Endothelial cell of umbilical vein (primary cell): ENCODE measurements at regions not wholly inside any gene's neighbourhood (a gene's known extent, or its start where the extent isn't known, plus 50 kb on each side); places are given as distances from the start of the nearest gene placed in this dataset.

Source experiments
- BruUV-seq: library from RNA; stranded (reverse); fragments of 400-500 nt; replicated peaks from 2 replicates; lab custom pipeline; 2021; lab: Mats Ljungman, UMichigan
- CTCF ChIA-PET: fragments of 300-600, 350-600 bp; sonication (Branson Sonifier 250); formaldehyde crosslinking; loops from one replicate; lab custom pipeline; 2021; ENCODE audit warnings: antibody characterized with exemption, inconsistent platforms; lab: Charles Lee
- POLR2A ChIA-PET: fragments of 300-600, 350-600 bp; sonication (Branson Sonifier 250); formaldehyde crosslinking; loops from one replicate; lab custom pipeline; 2021; ENCODE audit warnings: antibody characterized with exemption, inconsistent platforms; lab: Charles Lee
- DNase-seq: peaks from one replicate; pipeline ENCODE4 v3.0.0-alpha.2; 2011; ENCODE audit warnings: low read depth, low spot score
- FAIRE-seq: peaks from 2 replicates; lab custom pipeline; 2011; peaks lifted over from hg19 to GRCh38; lab: Jason Lieb, UNC
- H2AFZ ChIP-seq: 2 replicates; pipeline ENCODE4 v1.6.0; 2012; ENCODE audit warnings: low read depth, low read length, control low read depth, inconsistent platforms
- H3K27ac ChIP-seq: 2 replicates; pipeline ENCODE4 v1.5.1; 2011; ENCODE audit warnings: low read depth, mild to moderate bottlenecking, control low read depth, low read length, moderate library complexity; ENCODE audit not compliant: insufficient read depth
- H3K27me3 ChIP-seq, 2 experiments: 2 replicates each; pipeline versions ENCODE4 v1.6.0 to v1.6.1; 2011; ENCODE audit warnings: low read length in 2 of 2, mixed read lengths in 1 of 2; ENCODE audit not compliant: control insufficient read depth in 2 of 2, insufficient read depth in 2 of 2
- H3K36me3 ChIP-seq, 2 experiments: 2 replicates in 1 of 2; 3 replicates in 1 of 2; pipeline ENCODE4 v1.5.1; 2011; ENCODE audit warnings: low read length in 2 of 2, mild to moderate bottlenecking in 1 of 2, moderate library complexity in 1 of 2; ENCODE audit not compliant: control insufficient read depth in 2 of 2, insufficient read depth in 2 of 2; ENCODE audit errors: extremely low read depth in 1 of 2
- H3K4me1 ChIP-seq: 3 replicates; pipeline ENCODE4 v1.5.1; 2011; ENCODE audit warnings: mild to moderate bottlenecking, low read length; ENCODE audit not compliant: control insufficient read depth, insufficient read depth; ENCODE audit errors: extremely low read depth
- H3K4me2 ChIP-seq: 2 replicates; pipeline ENCODE4 v1.6.1; 2011; ENCODE audit warnings: low read length, control low read depth, mixed read lengths; ENCODE audit not compliant: insufficient read depth
- H3K4me3 ChIP-seq, 3 experiments: fragments of 200-600 bp in 1 of 3; sonication (generic), shearing (Covaris generic) in 1 of 3; replicated peaks in 1 of 3; 2 replicates each; pipeline ENCODE4 v1.5.1; 2011 to 2016; ENCODE audit warnings: control low read depth in 3 of 3, low read length in 3 of 3, mild to moderate bottlenecking in 2 of 3, inconsistent platforms in 1 of 3, low read depth in 1 of 3, moderate library complexity in 1 of 3; ENCODE audit not compliant: insufficient read depth in 1 of 3
- H3K79me2 ChIP-seq: 2 replicates; pipeline ENCODE4 v1.6.0; 2012; ENCODE audit warnings: low read length, inconsistent platforms; ENCODE audit not compliant: control insufficient read depth, insufficient read depth
- H3K9ac ChIP-seq: replicated peaks from 2 replicates; pipeline ENCODE3; 2011; ENCODE audit warnings: low read length, control low read depth; ENCODE audit not compliant: insufficient read depth; ENCODE audit errors: extremely low read depth
- H3K9me1 ChIP-seq: replicated peaks from 3 replicates; pipeline ENCODE4 v1.6.0; 2011; ENCODE audit warnings: mild to moderate bottlenecking, low read length; ENCODE audit not compliant: control insufficient read depth, insufficient read depth; ENCODE audit errors: extremely low read depth
- H3K9me3 ChIP-seq: replicated peaks from 2 replicates; pipeline ENCODE4 v1.5.1; 2012; ENCODE audit warnings: low read length, inconsistent platforms; ENCODE audit not compliant: control insufficient read depth, insufficient read depth
- H4K20me1 ChIP-seq: replicated peaks from 2 replicates; pipeline ENCODE3; 2011; ENCODE audit warnings: mild to moderate bottlenecking, low read length; ENCODE audit not compliant: control insufficient read depth, insufficient read depth; ENCODE audit errors: extremely low read depth
- EZH2 ChIP-seq: IDR thresholded peaks from 2 replicates; pipeline ENCODE4 v1.6.1; 2012; ENCODE audit warnings: borderline replicate concordance, low read depth, mild to moderate bottlenecking, moderate library complexity, low read length, inconsistent platforms; ENCODE audit not compliant: severe bottlenecking
- FOS ChIP-seq: IDR thresholded peaks from 2 replicates; pipeline ENCODE4 v1.6.1; 2011; ENCODE audit warnings: mild to moderate bottlenecking, low read length, moderate library complexity, borderline replicate concordance; ENCODE audit not compliant: insufficient read depth
- GATA2 ChIP-seq: IDR thresholded peaks from 2 replicates; pipeline ENCODE4 v1.7.0; 2011; ENCODE audit warnings: low read depth, mild to moderate bottlenecking, moderate library complexity, mixed read lengths, low read length; ENCODE audit not compliant: insufficient read length, insufficient read depth
- JUN ChIP-seq: IDR thresholded peaks from 2 replicates; pipeline ENCODE4 v1.6.1; 2011; ENCODE audit warnings: borderline replicate concordance, low read depth; ENCODE audit not compliant: insufficient read length, insufficient read depth
- MAX ChIP-seq: IDR thresholded peaks from 2 replicates; pipeline ENCODE4 v1.6.1; 2011; ENCODE audit not compliant: insufficient read depth, insufficient read length
- MYC ChIP-seq: IDR thresholded peaks from one replicate; pipeline ENCODE4 v1.6.1; 2011; ENCODE audit warnings: mild to moderate bottlenecking, low read depth, low read length
- POLR2A ChIP-seq: IDR thresholded peaks from 2 replicates; pipeline ENCODE4 v1.6.1; 2012; ENCODE audit warnings: low read depth, mild to moderate bottlenecking, control low read depth, low read length
- POLR2AphosphoS5 ChIP-seq: IDR thresholded peaks from 2 replicates; pipeline ENCODE4 v1.6.1; 2012; ENCODE audit warnings: low read depth, mild to moderate bottlenecking, control low read depth, low read length, moderate library complexity; ENCODE audit not compliant: insufficient read depth
- dilution Hi-C: fragments of 300-500 bp; cut with MboI; formaldehyde crosslinking; loops from one replicate; pipeline ENCODE4 v1.15.0; 2019; ENCODE audit warnings: low sequenced_read_pairs; ENCODE audit not compliant: extremely low pct_ligation_motif_present
- intact Hi-C: fragments of 100-400 bp; cut with micrococcal nuclease; formaldehyde crosslinking; loops from one replicate; pipeline ENCODE4 v1.10.0; 2022
- TF ChIP-seq, protein P1 (sequence below), 2 donors: IDR thresholded peaks; 1 replicate in 1 of 2; 2 replicates in 1 of 2; pipeline ENCODE4 v1.5.1; 2011; ENCODE audit warnings: low read length in 2 of 2, mild to moderate bottlenecking in 2 of 2, moderate library complexity in 2 of 2, control low read depth in 1 of 2, inconsistent platforms in 1 of 2, low read depth in 1 of 2; ENCODE audit not compliant: insufficient read depth in 1 of 2; ENCODE audit errors: extremely low read depth in 1 of 2

- Histone ChIP-seq H3K79me2 (no peaks in the 10 kb centered on the region), H3K36me3 (no peaks in the 10 kb centered on the region), H3K27me3 (no peaks in the 10 kb centered on the region), H4K20me1 (no peaks in the 10 kb centered on the region), H2AFZ (no peak overlapping the region), H3K4me1 (no peaks in the 10 kb centered on the region), H3K9me3 (no peaks in the 10 kb centered on the region), H3K4me2 (no peak overlapping the region), H3K9ac (no peak overlapping the region), H3K4me3 (no peak overlapping the region), H3K27ac (no peak overlapping the region), H3K9me1 (no peaks in the 10 kb centered on the region)
- CTCF ChIA-PET = no interaction called here
- FAIRE-seq (no peak), DNase-seq (no peak)
- no TSS peak for BruUV-seq
- POLR2A ChIA-PET = interaction anchor here (0.6 kb wide), 1 partner anchor 19 kb away, joined by 11 read pairs; no protein-coding TSS in a partner anchor
- dilution Hi-C loops = no loop called here
- TF ChIP-seq JUN = no peak
- no peak for TF ChIP-seq GATA2
- TF ChIP-seq POLR2A = no peak
- no peak for TF ChIP-seq FOS
- no peak for TF ChIP-seq MAX
- no peak for TF ChIP-seq POLR2AphosphoS5
- TF ChIP-seq EZH2 = no peak
- no peak for TF ChIP-seq MYC
- TF ChIP-seq, protein P1, sequence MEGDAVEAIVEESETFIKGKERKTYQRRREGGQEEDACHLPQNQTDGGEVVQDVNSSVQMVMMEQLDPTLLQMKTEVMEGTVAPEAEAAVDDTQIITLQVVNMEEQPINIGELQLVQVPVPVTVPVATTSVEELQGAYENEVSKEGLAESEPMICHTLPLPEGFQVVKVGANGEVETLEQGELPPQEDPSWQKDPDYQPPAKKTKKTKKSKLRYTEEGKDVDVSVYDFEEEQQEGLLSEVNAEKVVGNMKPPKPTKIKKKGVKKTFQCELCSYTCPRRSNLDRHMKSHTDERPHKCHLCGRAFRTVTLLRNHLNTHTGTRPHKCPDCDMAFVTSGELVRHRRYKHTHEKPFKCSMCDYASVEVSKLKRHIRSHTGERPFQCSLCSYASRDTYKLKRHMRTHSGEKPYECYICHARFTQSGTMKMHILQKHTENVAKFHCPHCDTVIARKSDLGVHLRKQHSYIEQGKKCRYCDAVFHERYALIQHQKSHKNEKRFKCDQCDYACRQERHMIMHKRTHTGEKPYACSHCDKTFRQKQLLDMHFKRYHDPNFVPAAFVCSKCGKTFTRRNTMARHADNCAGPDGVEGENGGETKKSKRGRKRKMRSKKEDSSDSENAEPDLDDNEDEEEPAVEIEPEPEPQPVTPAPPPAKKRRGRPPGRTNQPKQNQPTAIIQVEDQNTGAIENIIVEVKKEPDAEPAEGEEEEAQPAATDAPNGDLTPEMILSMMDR (IDR thresholded peaks at IDR 0.05; ENCODE audit: extremely low read depth in 1 of 2, insufficient read depth in 1 of 2, low read depth in 1 of 2, low read length in 2 of 2) = no peak
- intact Hi-C loops = no loop called here
Measured at GRCh38 chr3:117597865-117598264, 888.3 kb downstream of the TUSC7 start.
